Peyer's patch (tissue), 4 donors: ENCODE measurements at regions not wholly inside any gene's neighbourhood (a gene's known extent, or its start where the extent isn't known, plus 50 kb on each side); places are given as distances from the start of the nearest gene placed in this dataset.

Source experiments
- POLR2A ChIP-seq, 2 donors: fragments of 450-650 bp; IDR thresholded peaks; one replicate each; pipeline ENCODE4 v1.5.1; 2017; ENCODE audit warnings: antibody characterized with exemption in 2 of 2, mild to moderate bottlenecking in 2 of 2, moderate library complexity in 2 of 2
- TF ChIP-seq, protein P1 (sequence below), 6 experiments: fragments of 450-650 bp in 4 of 6; fragments of 200-600 bp in 2 of 6; sonication (generic) in 1 of 6; IDR thresholded peaks; one replicate each; pipeline ENCODE4 v1.5.1; 2017 to 2019; ENCODE audit warnings: antibody characterized with exemption in 6 of 6, mild to moderate bottlenecking in 3 of 6, moderate library complexity in 1 of 6

DNA sequence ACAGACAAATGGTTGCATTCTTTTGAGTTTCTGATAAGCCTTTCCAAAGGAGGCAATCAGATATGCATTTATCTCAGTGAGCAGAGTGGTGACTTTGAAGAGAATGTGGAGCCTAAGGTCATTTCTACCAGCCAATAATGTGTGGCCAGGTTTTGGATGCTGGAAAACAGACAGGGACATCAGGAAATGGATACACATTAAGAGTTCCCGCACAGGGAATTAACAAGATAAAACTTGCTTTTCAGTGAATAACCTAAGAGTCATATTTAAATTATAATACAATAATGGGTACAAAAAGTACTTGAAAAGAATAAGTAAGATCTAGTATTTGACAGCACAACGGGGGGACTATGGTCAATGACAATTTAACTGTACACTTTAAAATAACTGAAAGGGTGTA is 492.3 kb upstream of the FAM241A start:
- TF ChIP-seq, protein P1, sequence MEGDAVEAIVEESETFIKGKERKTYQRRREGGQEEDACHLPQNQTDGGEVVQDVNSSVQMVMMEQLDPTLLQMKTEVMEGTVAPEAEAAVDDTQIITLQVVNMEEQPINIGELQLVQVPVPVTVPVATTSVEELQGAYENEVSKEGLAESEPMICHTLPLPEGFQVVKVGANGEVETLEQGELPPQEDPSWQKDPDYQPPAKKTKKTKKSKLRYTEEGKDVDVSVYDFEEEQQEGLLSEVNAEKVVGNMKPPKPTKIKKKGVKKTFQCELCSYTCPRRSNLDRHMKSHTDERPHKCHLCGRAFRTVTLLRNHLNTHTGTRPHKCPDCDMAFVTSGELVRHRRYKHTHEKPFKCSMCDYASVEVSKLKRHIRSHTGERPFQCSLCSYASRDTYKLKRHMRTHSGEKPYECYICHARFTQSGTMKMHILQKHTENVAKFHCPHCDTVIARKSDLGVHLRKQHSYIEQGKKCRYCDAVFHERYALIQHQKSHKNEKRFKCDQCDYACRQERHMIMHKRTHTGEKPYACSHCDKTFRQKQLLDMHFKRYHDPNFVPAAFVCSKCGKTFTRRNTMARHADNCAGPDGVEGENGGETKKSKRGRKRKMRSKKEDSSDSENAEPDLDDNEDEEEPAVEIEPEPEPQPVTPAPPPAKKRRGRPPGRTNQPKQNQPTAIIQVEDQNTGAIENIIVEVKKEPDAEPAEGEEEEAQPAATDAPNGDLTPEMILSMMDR (IDR thresholded peaks at IDR 0.05), result no peak
- no peak for TF ChIP-seq POLR2A (IDR thresholded peaks at IDR 0.05)
